K562 (cell line): ENCODE measurements at regions not wholly inside any gene's neighbourhood (a gene's known extent, or its start where the extent isn't known, plus 50 kb on each side); places are given as distances from the start of the nearest gene placed in this dataset.

Source experiments
- ATAC-seq: fragments of 200-7000 bp; cut with Tn5 transposase; 3 replicates; pipeline ENCODE4 v1.9.1; 2020; ENCODE audit warnings: moderate library complexity
- BruUV-seq: library from RNA; stranded (reverse); fragments of 400-500 nt; replicated peaks from 2 replicates; lab custom pipeline; 2021; lab: Mats Ljungman, UMichigan
- CTCF ChIA-PET: fragments of 300-600 bp; formaldehyde crosslinking; extraction: SDS; loops from one replicate; lab custom pipeline; 2021; ENCODE audit warnings: low intra/inter-chr PET ratio; lab: Yijun Ruan, JAX
- POLR2A ChIA-PET: fragments of 300-600, 350-650 bp; sonication (Branson Sonifier 250); formaldehyde crosslinking; extraction: SDS; loops from one replicate; lab custom pipeline; 2021; ENCODE audit warnings: antibody characterized with exemption, inconsistent platforms; lab: Yijun Ruan, JAX
- DNase-seq, 4 experiments: peaks; one replicate each; pipeline versions ENCODE4 v3.0.0 to v3.0.0-alpha.2; 2011 to 2018; ENCODE audit warnings: low spot score in 3 of 4, mixed read lengths in 3 of 4; ENCODE audit errors: extremely low read depth in 1 of 4
- FAIRE-seq: peaks from 2 replicates; lab custom pipeline; 2011; peaks lifted over from hg19 to GRCh38; lab: Jason Lieb, UNC
- H2AFZ ChIP-seq: 2 replicates; pipeline ENCODE4 v1.6.0; 2011; ENCODE audit warnings: low read depth, low read length, control low read depth, inconsistent platforms
- H3K27ac ChIP-seq: fragments of 200-600 bp; 3 replicates; pipeline ENCODE4 v1.8.0; 2011; ENCODE audit warnings: low read depth, mild to moderate bottlenecking, control low read depth, inconsistent platforms, low read length, moderate library complexity, mixed read lengths; ENCODE audit errors: extremely low read depth
- H3K27me3 ChIP-seq, 2 experiments: fragments of 300-600 bp in 1 of 2; 2 replicates in 1 of 2; 3 replicates in 1 of 2; pipeline versions ENCODE4 v1.6.0 to v1.8.0; 2011; ENCODE audit warnings: inconsistent platforms in 2 of 2, low read length in 2 of 2, mild to moderate bottlenecking in 1 of 2, mixed read lengths in 1 of 2, moderate library complexity in 1 of 2; ENCODE audit not compliant: control insufficient read depth in 2 of 2, insufficient read depth in 2 of 2
- H3K36me3 ChIP-seq: fragments of 300-600 bp; 3 replicates; pipeline ENCODE4 v1.8.0; 2011; ENCODE audit warnings: mild to moderate bottlenecking, low read length, inconsistent platforms; ENCODE audit not compliant: control insufficient read depth, insufficient read depth
- H3K4me1 ChIP-seq, 2 experiments: fragments of 200-600 bp in 1 of 2; replicated peaks in 1 of 2; 2 replicates in 1 of 2; 3 replicates in 1 of 2; pipeline versions ENCODE4 v1.5.1 to v1.8.0; 2011; ENCODE audit warnings: inconsistent platforms in 2 of 2, low read length in 2 of 2, mild to moderate bottlenecking in 1 of 2, mixed read lengths in 1 of 2, moderate library complexity in 1 of 2; ENCODE audit not compliant: control insufficient read depth in 2 of 2, insufficient read depth in 2 of 2
- H3K4me2 ChIP-seq: 2 replicates; pipeline ENCODE4 v1.6.1; 2011; ENCODE audit warnings: low read length, control low read depth, inconsistent platforms, mixed read lengths; ENCODE audit not compliant: insufficient read depth
- H3K4me3 ChIP-seq: fragments of 200-600 bp; sonication (generic), shearing (Covaris generic); 2 replicates; pipeline ENCODE4 v1.5.1; 2016; ENCODE audit warnings: control low read depth, inconsistent platforms
- H3K79me2 ChIP-seq: fragments of 200-600 bp; 3 replicates; pipeline ENCODE4 v1.8.0; 2011; ENCODE audit warnings: low read length, inconsistent platforms; ENCODE audit not compliant: control insufficient read depth, insufficient read depth
- H3K9ac ChIP-seq, 2 experiments: 2 replicates each; pipeline versions ENCODE4 v1.6.0 to v1.6.1; 2011; ENCODE audit warnings: low read depth in 2 of 2, low read length in 2 of 2, control low read depth in 1 of 2, inconsistent platforms in 1 of 2, mild to moderate bottlenecking in 1 of 2, mixed read lengths in 1 of 2; ENCODE audit not compliant: insufficient read depth in 1 of 2
- H3K9me1 ChIP-seq: one replicate; pipeline ENCODE4 v1.6.0; 2011; ENCODE audit warnings: inconsistent platforms, mild to moderate bottlenecking, low read length, moderate library complexity; ENCODE audit not compliant: control insufficient read depth, insufficient read depth
- H3K9me3 ChIP-seq: replicated peaks from 2 replicates; pipeline ENCODE4 v1.5.1; 2011; ENCODE audit warnings: low read depth, low read length, inconsistent platforms; ENCODE audit not compliant: control insufficient read depth, insufficient read depth
- H4K20me1 ChIP-seq: replicated peaks from 2 replicates; pipeline ENCODE4 v1.6.1; 2011; ENCODE audit warnings: low read length, inconsistent platforms, mixed read lengths; ENCODE audit not compliant: control insufficient read depth, insufficient read depth
- DIDO1 ChIP-seq: fragments of 450-650 bp; IDR thresholded peaks from 2 replicates; pipeline ENCODE4 v1.6.1; 2016; ENCODE audit warnings: low read depth, missing biosample characterization, missing genetic modification characterization
- EP400 ChIP-seq: fragments of 450-650 bp; IDR thresholded peaks from 2 replicates; pipeline ENCODE4 v1.6.1; 2017; ENCODE audit warnings: antibody characterized with exemption, mild to moderate bottlenecking, moderate library complexity
- MYBL2 ChIP-seq, 2 experiments: fragments of 450-650 bp in 1 of 2; sonication (generic) in 1 of 2; formaldehyde crosslinking in 1 of 2; IDR thresholded peaks; 2 replicates each; pipeline versions ENCODE4 v1.6.1 to v1.8.1; 2017 to 2022; ENCODE audit warnings: borderline replicate concordance in 1 of 2, inconsistent platforms in 1 of 2, low read depth in 1 of 2, mild to moderate bottlenecking in 1 of 2, missing genetic modification reagents in 1 of 2, moderate library complexity in 1 of 2
- NFIX ChIP-seq: fragments of 250-450 bp; sonication (Bioruptor Pico); IDR thresholded peaks from 2 replicates; pipeline ENCODE4 v1.4.0; 2020; ENCODE audit warnings: low read depth, mild to moderate bottlenecking, moderate library complexity
- PHB ChIP-seq: fragments of 250-450 bp; sonication (Bioruptor Pico); IDR thresholded peaks from 2 replicates; pipeline ENCODE4 v1.5.0; 2021
- PPARD ChIP-seq: fragments of 250-450 bp; sonication (Bioruptor Pico); IDR thresholded peaks from 2 replicates; pipeline ENCODE4 v1.8.0; 2022; ENCODE audit warnings: inconsistent platforms, mild to moderate bottlenecking, moderate library complexity
- PYGO2 ChIP-seq: fragments of 450-650 bp; IDR thresholded peaks from 2 replicates; pipeline ENCODE4 v1.6.1; 2016; ENCODE audit warnings: mild to moderate bottlenecking, missing genetic modification characterization, moderate library complexity, missing compliant biosample characterization
- SIX5 ChIP-seq, 2 experiments: IDR thresholded peaks; 2 replicates each; pipeline ENCODE4 v1.6.1; 2011; ENCODE audit warnings: low read length in 2 of 2, borderline replicate concordance in 1 of 2, low read depth in 1 of 2, mild to moderate bottlenecking in 1 of 2, moderate library complexity in 1 of 2; ENCODE audit not compliant: insufficient read depth in 1 of 2
- SMAD1 ChIP-seq: fragments of 150-350 bp; IDR thresholded peaks from 2 replicates; pipeline ENCODE4 v1.6.1; 2014; ENCODE audit warnings: low read length, low read depth; ENCODE audit not compliant: partially characterized antibody
- TBP ChIP-seq: optimal IDR thresholded peaks from 2 replicates; pipeline ENCODE3; 2011; ENCODE audit warnings: low read depth, low read length, improper control_type of control experiment
- ZNF561 ChIP-seq: fragments of 450-650 bp; formaldehyde crosslinking; conservative IDR thresholded peaks from 2 replicates; pipeline ENCODE4 v1.4.0; 2020; ENCODE audit warnings: mild to moderate bottlenecking, moderate library complexity
- WGBS: fragments of 100-300 bp; shearing (Covaris generic); methylation state at CpG from one replicate; pipeline ENCODE4 v1.1.6; 2016; ENCODE audit warnings: low coverage, mixed read lengths; ENCODE audit not compliant: insufficient coverage; ENCODE audit errors: missing lambda C conversion rate; 5-methylcytosine and 5-hydroxymethylcytosine counted together
- in situ Hi-C: fragments of 300-500 bp; cut with MboI; formaldehyde crosslinking; loops from 4 replicates; pipeline ENCODE4 v1.15.0; 2018; ENCODE audit warnings: inconsistent platforms, mixed read lengths
- intact Hi-C: fragments of 100-400 bp; cut with micrococcal nuclease; formaldehyde crosslinking; loops from 2 replicates; pipeline ENCODE4 v1.14.2; 2022
- TF ChIP-seq, protein P1 (sequence below): sonication (generic); formaldehyde crosslinking; IDR thresholded peaks from 2 replicates; pipeline ENCODE4 v1.8.1; 2023; ENCODE audit warnings: mild to moderate bottlenecking, missing genetic modification reagents
- TF ChIP-seq, protein P2 (sequence below): fragments of 450-650 bp; formaldehyde crosslinking; IDR thresholded peaks from 2 replicates; pipeline ENCODE4 v1.4.0; 2022; ENCODE audit warnings: missing genetic modification characterization
- TF ChIP-seq, protein P3 (sequence below): sonication (generic); formaldehyde crosslinking; IDR thresholded peaks from 2 replicates; pipeline ENCODE4 v1.8.0; 2022; ENCODE audit warnings: mild to moderate bottlenecking, missing genetic modification reagents
- TF ChIP-seq, protein P4 (sequence below): fragments of 250-450 bp; sonication (Bioruptor Pico); IDR thresholded peaks from 2 replicates; pipeline ENCODE4 v1.5.0; 2021; ENCODE audit warnings: mild to moderate bottlenecking, borderline replicate concordance

DNA sequence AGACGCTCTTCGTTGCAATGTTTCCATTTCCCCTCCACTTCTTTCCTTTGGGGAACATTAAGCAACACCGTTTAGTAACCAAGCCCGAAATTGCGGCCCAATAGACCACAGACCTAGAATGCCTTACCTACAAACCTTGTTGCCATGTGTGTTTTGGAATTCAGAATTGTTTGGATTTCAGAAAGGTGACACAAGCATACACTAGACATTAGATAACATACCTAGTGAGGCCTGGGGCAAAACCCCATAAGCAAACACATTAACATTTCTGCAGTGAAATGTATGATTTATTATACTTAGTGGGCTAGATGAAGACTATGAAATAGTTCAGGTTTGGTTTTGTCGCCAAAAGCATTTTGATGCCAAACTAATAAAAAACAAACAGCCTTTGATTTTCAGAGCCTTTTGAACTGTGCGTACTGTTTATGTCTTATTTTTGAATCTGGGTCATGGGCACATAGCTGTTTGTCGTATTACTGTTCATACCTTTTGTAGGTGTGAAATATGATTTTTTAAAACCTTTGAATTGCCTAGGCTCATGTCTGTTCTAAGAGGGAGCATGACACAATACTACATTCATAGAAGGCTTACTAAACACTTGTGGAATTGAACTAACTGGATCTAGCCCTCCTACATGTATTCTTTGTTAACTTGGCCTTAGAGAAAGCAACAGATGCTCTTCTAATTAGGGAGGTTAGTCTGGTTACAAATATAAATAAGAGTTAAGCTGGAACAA is 88.6 kb upstream of the TMEM164 start:
- Histone ChIP-seq H3K27me3 (no peaks in the 10 kb centered on the region), H3K4me1 (peaks cover 0 to 4% of the 10 kb centered on the region in 2 experiments; a peak in 1 of 5 replicates), H3K9me3 (no peaks in the 10 kb centered on the region), H3K36me3 (no peaks in the 10 kb centered on the region), H3K27ac (no peak overlapping the region), H3K4me2 (no peak overlapping the region), H4K20me1 (no peaks in the 10 kb centered on the region), H3K79me2 (no peaks in the 10 kb centered on the region), H3K4me3 (no peak overlapping the region), H3K9ac (no peak overlapping the region), H3K9me1 (no peaks in the 10 kb centered on the region), H2AFZ (no peak overlapping the region)
- no peak for DNase-seq
- in situ Hi-C loops: loop anchor here (25.0 kb wide), 1 partner anchor 498 kb away; no protein-coding TSS in a partner anchor
- BruUV-seq: no TSS peak
- intact Hi-C loops: loop anchor here (10.0 kb wide), 1 partner anchor 501 kb away; no protein-coding TSS in a partner anchor
- ChIA-PET CTCF (no interaction called here), POLR2A (no interaction called here)
- WGBS: 71% methylated on average over 8 of the region's 8 CpGs
- ATAC-seq: no peak
- no peak for FAIRE-seq
- TF ChIP-seq, protein P1, sequence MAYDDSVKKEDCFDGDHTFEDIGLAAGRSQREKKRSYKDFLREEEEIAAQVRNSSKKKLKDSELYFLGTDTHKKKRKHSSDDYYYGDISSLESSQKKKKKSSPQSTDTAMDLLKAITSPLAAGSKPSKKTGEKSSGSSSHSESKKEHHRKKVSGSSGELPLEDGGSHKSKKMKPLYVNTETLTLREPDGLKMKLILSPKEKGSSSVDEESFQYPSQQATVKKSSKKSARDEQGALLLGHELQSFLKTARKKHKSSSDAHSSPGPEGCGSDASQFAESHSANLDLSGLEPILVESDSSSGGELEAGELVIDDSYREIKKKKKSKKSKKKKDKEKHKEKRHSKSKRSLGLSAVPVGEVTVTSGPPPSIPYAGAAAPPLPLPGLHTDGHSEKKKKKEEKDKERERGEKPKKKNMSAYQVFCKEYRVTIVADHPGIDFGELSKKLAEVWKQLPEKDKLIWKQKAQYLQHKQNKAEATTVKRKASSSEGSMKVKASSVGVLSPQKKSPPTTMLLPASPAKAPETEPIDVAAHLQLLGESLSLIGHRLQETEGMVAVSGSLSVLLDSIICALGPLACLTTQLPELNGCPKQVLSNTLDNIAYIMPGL (CRISPR knock-in tag): no peak
- TF ChIP-seq NFIX (CRISPR knock-in tag) (no peak), MYBL2 (IDR thresholded peaks at IDR 0.05; ENCODE audit: low read depth) (no peak), MYBL2 (CRISPR knock-in tag; IDR thresholded peaks at IDR 0.05; ENCODE audit: borderline replicate concordance) (no peak), PPARD (no peak), TBP (no peak), DIDO1 (tag) (no peak), SIX5 (IDR thresholded peaks at IDR 0.05; ENCODE audit: borderline replicate concordance in 1 of 2, insufficient read depth in 1 of 2, low read depth in 1 of 2, low read length in 2 of 2) (no peak), PHB (no peak), SMAD1 (no peak), PYGO2 (tag) (no peak), EP400 (no peak), ZNF561 (CRISPR knock-in tag) (no peak)
- TF ChIP-seq, protein P2, sequence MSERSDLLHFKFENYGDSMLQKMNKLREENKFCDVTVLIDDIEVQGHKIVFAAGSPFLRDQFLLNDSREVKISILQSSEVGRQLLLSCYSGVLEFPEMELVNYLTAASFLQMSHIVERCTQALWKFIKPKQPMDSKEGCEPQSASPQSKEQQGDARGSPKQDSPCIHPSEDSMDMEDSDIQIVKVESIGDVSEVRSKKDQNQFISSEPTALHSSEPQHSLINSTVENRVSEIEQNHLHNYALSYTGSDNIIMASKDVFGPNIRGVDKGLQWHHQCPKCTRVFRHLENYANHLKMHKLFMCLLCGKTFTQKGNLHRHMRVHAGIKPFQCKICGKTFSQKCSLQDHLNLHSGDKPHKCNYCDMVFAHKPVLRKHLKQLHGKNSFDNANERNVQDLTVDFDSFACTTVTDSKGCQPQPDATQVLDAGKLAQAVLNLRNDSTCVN (CRISPR knock-in tag): no peak
- TF ChIP-seq, protein P3, sequence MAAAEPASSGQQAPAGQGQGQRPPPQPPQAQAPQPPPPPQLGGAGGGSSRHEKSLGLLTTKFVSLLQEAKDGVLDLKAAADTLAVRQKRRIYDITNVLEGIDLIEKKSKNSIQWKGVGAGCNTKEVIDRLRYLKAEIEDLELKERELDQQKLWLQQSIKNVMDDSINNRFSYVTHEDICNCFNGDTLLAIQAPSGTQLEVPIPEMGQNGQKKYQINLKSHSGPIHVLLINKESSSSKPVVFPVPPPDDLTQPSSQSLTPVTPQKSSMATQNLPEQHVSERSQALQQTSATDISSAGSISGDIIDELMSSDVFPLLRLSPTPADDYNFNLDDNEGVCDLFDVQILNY: no peak
- TF ChIP-seq, protein P4, sequence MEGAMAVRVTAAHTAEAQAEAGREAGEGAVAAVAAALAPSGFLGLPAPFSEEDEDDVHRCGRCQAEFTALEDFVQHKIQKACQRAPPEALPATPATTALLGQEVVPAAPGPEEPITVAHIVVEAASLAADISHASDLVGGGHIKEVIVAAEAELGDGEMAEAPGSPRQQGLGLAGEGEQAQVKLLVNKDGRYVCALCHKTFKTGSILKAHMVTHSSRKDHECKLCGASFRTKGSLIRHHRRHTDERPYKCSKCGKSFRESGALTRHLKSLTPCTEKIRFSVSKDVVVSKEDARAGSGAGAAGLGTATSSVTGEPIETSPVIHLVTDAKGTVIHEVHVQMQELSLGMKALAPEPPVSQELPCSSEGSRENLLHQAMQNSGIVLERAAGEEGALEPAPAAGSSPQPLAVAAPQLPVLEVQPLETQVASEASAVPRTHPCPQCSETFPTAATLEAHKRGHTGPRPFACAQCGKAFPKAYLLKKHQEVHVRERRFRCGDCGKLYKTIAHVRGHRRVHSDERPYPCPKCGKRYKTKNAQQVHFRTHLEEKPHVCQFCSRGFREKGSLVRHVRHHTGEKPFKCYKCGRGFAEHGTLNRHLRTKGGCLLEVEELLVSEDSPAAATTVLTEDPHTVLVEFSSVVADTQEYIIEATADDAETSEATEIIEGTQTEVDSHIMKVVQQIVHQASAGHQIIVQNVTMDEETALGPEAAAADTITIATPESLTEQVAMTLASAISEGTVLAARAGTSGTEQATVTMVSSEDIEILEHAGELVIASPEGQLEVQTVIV (CRISPR knock-in tag): no peak
